Left cardiac atrium (tissue), 4 donors: ENCODE measurements at regions not wholly inside any gene's neighbourhood (a gene's known extent, or its start where the extent isn't known, plus 50 kb on each side); places are given as distances from the start of the nearest gene placed in this dataset.
A peak's percentile ranks its signal among the peaks of the same experiment; 100 is the strongest.

ENCODE experiments used
- ATAC-seq, 2 donors: fragments of 200-7000 bp; cut with Tn5 transposase; one replicate each; pipeline ENCODE4 v1.9.1; 2020; ENCODE audit warnings: mild to moderate bottlenecking in 2 of 2, moderate library complexity in 2 of 2
- DNase-seq: peaks from one replicate; pipeline ENCODE4 v3.0.0-alpha.2; 2020
- intact Hi-C, 2 donors: fragments of 100-400 bp; cut with DNase I; formaldehyde crosslinking; loops; one replicate each; pipeline versions ENCODE4 v1.14.1 to v1.15.1; 2022 to 2023
- donor health status: DM: no; HTN: yes; CAD: no.
- donor health status: DM: no; HTN: yes; CAD: no; lungs with severe emphysema.
- donor health status: DM: yes; HTN: yes; CAD: no.
- donor health status: Dilated cardiomyopathy.

DNA sequence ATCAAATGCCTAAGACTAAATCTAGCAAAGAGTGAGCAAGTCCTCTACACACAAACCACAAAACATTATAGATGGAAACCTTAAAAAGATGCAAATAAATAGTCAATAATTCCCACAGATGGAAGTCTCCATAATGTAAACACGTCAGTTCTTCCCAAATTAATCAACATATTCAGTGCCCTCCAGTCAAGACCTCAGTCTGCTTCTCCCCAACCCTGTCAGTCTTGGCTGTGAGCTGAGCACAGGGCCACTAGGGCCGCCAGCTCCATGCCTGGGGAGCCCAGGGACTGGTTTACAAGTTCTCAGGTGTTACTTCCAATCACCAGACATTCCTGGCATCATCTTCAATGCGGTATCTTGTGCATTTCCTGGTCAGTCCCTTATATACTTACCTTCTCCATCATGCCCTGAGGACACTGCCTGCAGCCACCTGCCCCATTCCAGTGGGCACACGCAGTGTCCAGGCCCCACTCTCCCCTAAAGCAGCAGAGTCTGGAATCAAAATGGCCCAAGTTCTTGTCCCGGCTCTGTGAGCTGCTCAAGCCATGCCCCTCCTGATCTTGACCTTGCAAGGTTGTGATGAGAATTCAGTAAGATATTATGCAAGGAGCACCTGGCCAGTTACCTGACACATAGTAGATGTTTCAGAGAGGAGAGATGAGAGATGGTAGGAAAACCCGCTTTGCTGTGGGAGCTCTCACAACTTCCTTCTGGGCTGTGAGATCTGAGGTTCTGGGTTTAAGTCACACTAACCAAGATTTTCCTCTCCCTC, 207.9 kb upstream of the RAB6C start:
- intact Hi-C loops = no loop called here
- ATAC-seq (no peak), DNase-seq (no peak)

- intact Hi-C loops = no loop called here
- ATAC-seq = no peak
Observed at GRCh38 chr2:129772190-129772579, 207.3 kb upstream of the RAB6C start.

DNA sequence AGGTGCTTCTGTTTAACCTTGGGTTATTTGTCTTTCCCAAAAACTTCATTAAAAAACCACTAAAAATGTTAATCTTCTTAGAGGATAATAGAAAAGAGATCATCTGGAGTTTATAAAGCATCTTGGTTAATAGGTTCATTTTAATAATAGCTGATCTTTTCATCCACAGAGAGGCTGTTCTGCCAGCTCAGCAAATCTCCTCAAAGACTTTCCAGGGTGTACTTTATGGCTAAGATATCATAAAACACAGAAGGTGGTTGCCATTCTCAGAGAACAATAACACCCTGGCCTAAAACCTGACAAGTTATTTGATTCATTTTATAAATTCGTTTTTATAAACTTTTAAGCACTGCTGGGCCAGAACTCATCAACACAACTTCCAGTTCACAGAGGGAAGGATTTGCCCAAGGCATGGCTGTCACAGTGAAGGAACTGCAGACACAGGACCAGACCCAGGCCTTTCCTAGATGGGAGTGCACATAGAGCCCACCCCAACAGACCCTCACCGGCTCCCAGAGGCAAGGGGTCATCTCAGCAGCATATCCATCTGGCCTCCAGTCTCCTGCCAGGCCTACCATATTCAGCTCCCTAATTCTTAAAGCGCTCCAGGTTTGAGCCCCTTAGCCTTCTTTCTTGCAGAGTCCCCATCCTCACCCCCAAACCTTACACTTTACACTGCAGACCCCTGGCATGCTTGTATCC, 203.4 kb upstream of the RAB6C start:
- DNase-seq (no peak), ATAC-seq (no peak)
- intact Hi-C loops = no loop called here

More at GRCh38 chr2:129772190-129772579, 207.3 kb upstream of the RAB6C start:
- no peak for DNase-seq

- intact Hi-C loops = no loop called here
- DNase-seq (no peak), ATAC-seq (no peak)
Observed at GRCh38 chr2:129777146-129777545, 202.3 kb upstream of the RAB6C start.

- no peak for DNase-seq
- ATAC-seq = no peak
- intact Hi-C loops = no loop called here
Observed at GRCh38 chr2:129777762-129778583, 201.5 kb upstream of the RAB6C start.

DNA sequence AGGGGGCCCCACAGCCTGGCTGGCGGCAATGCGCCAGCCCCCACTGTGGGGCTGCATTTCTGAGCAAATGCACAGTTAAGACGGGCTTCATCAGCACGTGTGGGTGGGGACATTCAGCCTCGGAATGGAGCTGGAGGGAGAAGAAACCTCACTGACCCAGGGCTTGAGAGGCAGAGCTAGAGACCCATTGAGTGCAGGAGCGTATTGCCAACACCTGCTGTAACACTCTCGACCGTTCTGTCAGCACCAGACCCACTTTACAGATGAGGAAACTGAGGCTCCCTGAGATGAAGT, 200.9 kb upstream of the RAB6C start:
- DNase-seq (no peak), ATAC-seq (no peak)
- intact Hi-C loops = no loop called here

GRCh38 chr2:129779783-129780182, 199.7 kb upstream of the RAB6C start:
- no peak for DNase-seq
- intact Hi-C loops = no loop called here
- ATAC-seq = no peak

- intact Hi-C loops = no loop called here
- ATAC-seq (peak in 1 of 2 donors; percentile 41), DNase-seq (no peak)
Observed at GRCh38 chr2:129780316-129781270, 198.9 kb upstream of the RAB6C start.

DNA sequence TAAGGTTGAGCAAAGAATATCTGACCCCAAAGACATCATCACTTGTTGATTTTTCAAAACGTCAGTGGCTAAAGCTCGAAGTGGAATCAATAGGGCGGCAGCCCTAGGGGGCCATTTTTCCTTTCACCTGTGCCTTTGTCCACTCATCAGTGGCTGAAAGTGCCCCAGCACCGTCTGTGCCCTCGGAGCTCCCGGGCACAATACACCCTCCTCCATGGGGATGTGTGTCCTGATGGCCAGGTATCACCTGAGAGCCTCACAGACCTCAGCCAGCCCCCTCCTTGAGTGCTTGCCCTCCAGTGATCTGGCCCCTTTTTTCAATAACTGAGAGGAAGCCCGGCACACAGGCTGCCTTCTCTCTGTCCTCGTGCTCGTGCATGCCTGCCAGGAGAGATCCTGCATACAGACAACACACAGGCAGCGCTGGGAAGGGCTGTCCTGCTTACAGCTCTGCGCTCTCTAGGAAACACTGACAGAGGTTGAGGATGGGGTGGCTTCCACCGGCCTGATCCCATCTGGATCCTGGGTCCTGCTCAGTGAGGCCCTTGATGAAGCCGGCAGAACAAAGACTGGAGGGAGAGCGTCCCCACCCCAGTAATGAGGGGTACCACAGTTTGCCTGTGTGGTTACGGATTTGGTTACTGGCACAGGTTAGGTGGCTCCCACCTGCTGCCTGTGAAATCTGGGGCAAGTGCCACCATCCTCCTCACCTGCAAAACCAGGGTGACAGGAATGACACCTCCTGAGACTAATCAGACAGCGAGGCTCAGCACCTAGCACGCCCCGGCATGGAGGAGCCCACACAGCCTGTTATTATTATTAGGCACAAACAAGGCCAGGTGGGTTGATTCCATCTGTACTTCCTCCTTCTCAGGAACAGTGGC, 197.5 kb upstream of the RAB6C start:
- intact Hi-C loops = no loop called here
- DNase-seq (no peak), ATAC-seq (no peak)

DNA sequence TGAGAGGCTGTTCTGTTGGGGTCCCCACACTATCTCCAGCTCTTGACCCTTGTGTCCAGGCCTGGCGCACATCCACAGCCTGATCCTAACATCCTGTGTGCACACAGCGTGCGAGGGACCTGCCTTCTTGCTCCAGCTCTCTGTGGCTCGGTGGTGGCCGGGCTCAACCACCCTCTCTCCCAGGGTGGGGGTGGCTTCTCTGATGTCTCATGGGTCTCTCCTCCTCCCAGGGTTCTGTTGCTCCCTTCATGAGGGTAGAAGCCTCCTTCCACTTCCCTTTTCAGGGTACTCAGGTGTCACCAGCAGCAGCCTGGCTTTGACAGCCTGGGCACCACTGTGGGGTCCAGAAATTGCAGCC, 196.9 kb upstream of the RAB6C start:
- intact Hi-C loops = no loop called here
- ATAC-seq (no peak), DNase-seq (no peak)

- DNase-seq (no peak), ATAC-seq (no peak)
- intact Hi-C loops = no loop called here
Observed at GRCh38 chr2:129784486-129784885, 195.0 kb upstream of the RAB6C start.

DNA sequence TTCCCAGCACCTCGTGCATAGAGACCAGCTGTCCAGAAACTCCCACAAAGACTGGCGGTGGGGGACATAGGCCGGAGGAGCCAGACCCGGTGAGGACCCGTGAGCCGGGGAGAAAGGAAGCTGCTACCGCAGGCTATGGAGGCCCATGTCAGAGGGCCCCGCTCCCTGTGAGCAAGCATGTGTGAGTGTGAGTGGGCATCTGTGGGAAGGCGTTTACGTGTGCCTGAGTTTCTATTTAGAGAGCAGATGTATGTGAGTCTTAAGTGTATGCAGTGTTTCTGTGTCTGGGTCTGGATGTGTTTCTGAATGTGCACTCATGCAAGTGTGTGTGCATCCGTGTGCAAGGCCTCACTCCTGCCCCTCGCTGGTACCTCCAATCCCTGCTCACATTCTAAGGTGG, 187.8 kb upstream of the RAB6C start:
- intact Hi-C loops = no loop called here
- ATAC-seq (no peak), DNase-seq (no peak)

DNA sequence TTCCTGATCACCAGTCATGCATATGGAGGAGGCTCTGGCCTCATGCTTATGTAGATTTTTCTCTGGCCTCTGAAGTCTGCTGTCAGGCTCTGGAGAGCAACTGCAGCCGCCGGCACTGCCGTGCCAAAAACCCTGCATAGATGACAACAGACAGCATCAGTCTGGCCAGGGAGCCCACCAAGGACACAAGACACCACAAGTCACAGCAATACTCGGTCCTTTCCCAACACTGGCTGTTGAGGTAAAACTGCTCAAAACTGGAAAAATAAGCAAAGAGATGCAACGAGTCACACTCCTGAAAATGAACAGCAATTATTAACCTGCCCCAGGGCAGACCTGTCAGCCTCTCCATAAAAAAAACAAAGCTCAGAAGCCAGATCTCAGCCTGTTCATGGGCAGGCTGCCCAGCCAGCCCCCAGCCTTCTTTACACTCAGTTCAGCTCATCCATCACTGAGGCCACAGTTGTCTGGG, 186.0 kb upstream of the RAB6C start:
- intact Hi-C loops = no loop called here
- ATAC-seq = no peak
- DNase-seq = no peak

- intact Hi-C loops = no loop called here
- DNase-seq (no peak), ATAC-seq (no peak)
Observed at GRCh38 chr2:129794116-129794515, 185.3 kb upstream of the RAB6C start.

DNA sequence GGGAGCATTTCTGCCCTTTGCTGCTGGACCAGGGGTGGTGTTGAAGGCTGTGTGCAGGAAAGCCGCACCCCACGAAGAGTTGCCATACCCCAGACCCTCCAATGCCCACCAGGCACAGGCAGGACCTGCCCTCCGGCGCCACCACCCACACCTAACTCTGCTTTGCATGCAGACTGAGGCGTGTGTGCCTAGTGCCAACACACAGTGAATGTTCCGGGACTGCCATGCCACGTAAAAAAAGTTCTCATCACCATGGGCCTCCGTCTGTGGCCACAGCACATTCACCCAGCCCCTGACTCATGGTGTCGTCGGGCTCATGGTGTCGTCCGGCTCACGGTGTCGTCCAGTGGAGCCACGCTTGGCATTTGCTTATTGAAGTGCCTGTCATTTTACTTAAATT, 184.9 kb upstream of the RAB6C start:
- ATAC-seq (no peak), DNase-seq (no peak)
- intact Hi-C loops = no loop called here

GRCh38 chr2:129796225-129796624, 183.2 kb upstream of the RAB6C start:
- ATAC-seq (no peak), DNase-seq (no peak)
- intact Hi-C loops = no loop called here

DNA sequence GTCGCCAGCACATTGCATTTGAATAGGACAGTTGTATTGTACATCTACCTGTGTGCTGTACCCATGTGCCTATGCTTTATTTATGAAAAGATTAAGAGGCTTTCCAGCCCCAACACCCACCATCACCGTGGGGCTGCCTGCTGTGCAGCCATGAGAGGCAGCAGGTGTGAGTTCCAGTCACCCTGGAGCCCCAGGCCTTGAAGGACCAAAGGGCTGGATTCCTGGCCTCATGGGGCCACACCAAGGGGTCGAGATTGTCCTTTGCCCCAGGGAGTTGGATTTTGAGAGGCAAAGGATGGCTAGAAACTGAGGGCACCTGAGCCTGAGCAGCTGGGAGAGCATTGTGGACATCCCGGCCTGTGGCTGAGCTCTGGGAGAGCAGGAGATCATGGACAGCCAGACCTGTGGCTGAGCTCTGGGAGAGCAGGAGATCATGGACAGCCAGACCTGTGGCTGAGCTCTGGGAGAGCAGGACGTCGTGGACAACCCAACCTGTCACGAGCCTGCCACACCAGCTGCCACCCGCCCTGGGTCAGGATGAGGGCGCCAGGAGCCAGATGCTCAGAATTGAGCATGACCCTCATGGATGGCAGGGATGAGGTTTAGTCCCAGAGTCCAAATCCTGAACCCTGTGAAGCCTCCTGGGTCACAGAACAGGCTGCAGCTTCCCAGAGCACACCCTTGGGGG, 182.5 kb upstream of the RAB6C start:
- intact Hi-C loops = no loop called here
- ATAC-seq (no peak), DNase-seq (no peak)
